GM12865 (cell line): ENCODE measurements at regions not wholly inside any gene's neighbourhood (a gene's known extent, or its start where the extent isn't known, plus 50 kb on each side); places are given as distances from the start of the nearest gene placed in this dataset.

Experiments
- DNase-seq: peaks from one replicate; pipeline ENCODE4 v3.0.0; 2010; ENCODE audit warnings: low read depth
- H3K4me3 ChIP-seq: 2 replicates; pipeline ENCODE4 v1.5.1; 2011; ENCODE audit warnings: mild to moderate bottlenecking, low read depth, low read length, control low read depth
- CTCF ChIP-seq: IDR thresholded peaks from 2 replicates; pipeline ENCODE4 v1.5.1; 2011; ENCODE audit warnings: low read length, control low read depth, low read depth, inconsistent platforms; ENCODE audit not compliant: insufficient read depth; ENCODE audit errors: missing control alignments

- no peak for TF ChIP-seq CTCF
- H3K4me3 ChIP-seq: no peak overlapping the region
- DNase-seq: no peak
Measured at GRCh38 chr5:161084115-161084514, 232.1 kb upstream of the ATP10B start.

GRCh38 chr5:161078793-161079192, 226.8 kb upstream of the ATP10B start:
- TF ChIP-seq CTCF: no peak
- H3K4me3 ChIP-seq: no peak overlapping the region
- DNase-seq: peak; percentile 14

- DNase-seq: no peak
- no peak overlapping the region for H3K4me3 ChIP-seq
- TF ChIP-seq CTCF: no peak
Measured at GRCh38 chr5:161077936-161078545, 226.0 kb upstream of the ATP10B start.

GRCh38 chr5:161077496-161077895, 225.5 kb upstream of the ATP10B start:
- no peak for DNase-seq
- H3K4me3 ChIP-seq: no peak overlapping the region
- no peak for TF ChIP-seq CTCF

- TF ChIP-seq CTCF: no peak
- H3K4me3 ChIP-seq: no peak overlapping the region
- no peak for DNase-seq
Measured at GRCh38 chr5:161064781-161065180, 212.8 kb upstream of the ATP10B start.

- no peak overlapping the region for H3K4me3 ChIP-seq
- no peak for DNase-seq
- TF ChIP-seq CTCF: no peak
Measured at GRCh38 chr5:161064297-161064696, 212.3 kb upstream of the ATP10B start.

- DNase-seq: no peak
- no peak for TF ChIP-seq CTCF
- no peak overlapping the region for H3K4me3 ChIP-seq
Measured at GRCh38 chr5:161058781-161059180, 206.8 kb upstream of the ATP10B start.
